CD4-positive, alpha-beta T cell (primary cell): ENCODE measurements at regions not wholly inside any gene's neighbourhood (a gene's known extent, or its start where the extent isn't known, plus 50 kb on each side); places are given as distances from the start of the nearest gene placed in this dataset.

Experiments
- ATAC-seq: fragments of 200-7000 bp; cut with Tn5 transposase; one replicate; pipeline ENCODE4 v1.10.0; 2022; ENCODE audit warnings: mild to moderate bottlenecking; ENCODE audit not compliant: poor library complexity
- CTCF ChIA-PET: fragments of 350-600 bp; sonication (Branson Sonifier 250); formaldehyde crosslinking; loops from one replicate; lab custom pipeline; 2021; ENCODE audit warnings: antibody characterized with exemption, inconsistent platforms; lab: Charles Lee
- POLR2A ChIA-PET: fragments of 350-600 bp; sonication (Branson Sonifier 250); formaldehyde crosslinking; loops from one replicate; lab custom pipeline; 2021; ENCODE audit warnings: antibody characterized with exemption, inconsistent platforms; lab: Charles Lee
- DNase-seq, 14 experiments: peaks; one replicate each; pipeline ENCODE4 v3.0.0-alpha.2; 2013 to 2020; ENCODE audit warnings: mixed read lengths in 2 of 14
- H3K27ac ChIP-seq, 2 donors: one replicate each; pipeline versions ENCODE4 v1.5.1 to v1.7.0; 2013; ENCODE audit warnings: low read length in 2 of 2, low read depth in 1 of 2, mild to moderate bottlenecking in 1 of 2
- H3K27me3 ChIP-seq, 2 experiments: 1 replicate in 1 of 2; 2 replicates in 1 of 2; pipeline versions ENCODE4 v1.6.1 to v1.7.0; 2013; ENCODE audit warnings: low read length in 2 of 2, control low read depth in 1 of 2, mild to moderate bottlenecking in 1 of 2, moderate library complexity in 1 of 2; ENCODE audit not compliant: insufficient read depth in 2 of 2, control insufficient read depth in 1 of 2
- H3K36me3 ChIP-seq: one replicate; pipeline ENCODE4 v1.6.1; 2013; ENCODE audit warnings: low read length, control low read depth; ENCODE audit not compliant: insufficient read depth
- H3K4me1 ChIP-seq: one replicate; pipeline ENCODE4 v1.6.1; 2013; ENCODE audit warnings: low read length, control low read depth; ENCODE audit not compliant: insufficient read depth
- H3K4me3 ChIP-seq: one replicate; pipeline ENCODE4 v1.5.1; 2013; ENCODE audit warnings: mild to moderate bottlenecking, low read length, moderate library complexity
- H3K9me3 ChIP-seq, 2 experiments: 1 replicate in 1 of 2; 2 replicates in 1 of 2; pipeline versions ENCODE4 v1.6.1 to v1.7.0; 2013; ENCODE audit warnings: low read length in 2 of 2, mild to moderate bottlenecking in 2 of 2, control low read depth in 1 of 2, moderate library complexity in 1 of 2; ENCODE audit not compliant: control insufficient read depth in 1 of 2, insufficient read depth in 1 of 2
- H3K27ac Mint-ChIP-seq: one replicate; pipeline ENCODE4 v1.8.0; 2020; ENCODE audit warnings: mixed read lengths
- H3K27me3 Mint-ChIP-seq: one replicate; pipeline ENCODE4 v1.8.0; 2021; ENCODE audit warnings: mixed read lengths
- H3K36me3 Mint-ChIP-seq: one replicate; pipeline ENCODE4 v1.8.0; 2021; ENCODE audit warnings: low read depth, mixed read lengths
- H3K4me1 Mint-ChIP-seq: one replicate; pipeline ENCODE4 v1.8.0; 2021; ENCODE audit warnings: low read depth, mixed read lengths
- H3K4me3 Mint-ChIP-seq: one replicate; pipeline ENCODE4 v1.8.0; 2020; ENCODE audit warnings: mild to moderate bottlenecking, mixed read lengths
- H3K9me3 Mint-ChIP-seq: one replicate; pipeline ENCODE4 v1.8.0; 2020; ENCODE audit warnings: mixed read lengths
- intact Hi-C, 2 experiments: fragments of 100-400 bp; cut with DNase I in 1 of 2; cut with micrococcal nuclease in 1 of 2; formaldehyde crosslinking; loops; one replicate each; pipeline versions ENCODE4 v1.15.1 to v1.9.0; 2023 to 2025; cut with DNase I, micrococcal nuclease
- TF ChIP-seq, protein P1 (sequence below): fragments of 200-600 bp; IDR thresholded peaks from one replicate; pipeline ENCODE4 v1.8.0; 2022; ENCODE audit warnings: antibody characterized with exemption, mild to moderate bottlenecking

DNA sequence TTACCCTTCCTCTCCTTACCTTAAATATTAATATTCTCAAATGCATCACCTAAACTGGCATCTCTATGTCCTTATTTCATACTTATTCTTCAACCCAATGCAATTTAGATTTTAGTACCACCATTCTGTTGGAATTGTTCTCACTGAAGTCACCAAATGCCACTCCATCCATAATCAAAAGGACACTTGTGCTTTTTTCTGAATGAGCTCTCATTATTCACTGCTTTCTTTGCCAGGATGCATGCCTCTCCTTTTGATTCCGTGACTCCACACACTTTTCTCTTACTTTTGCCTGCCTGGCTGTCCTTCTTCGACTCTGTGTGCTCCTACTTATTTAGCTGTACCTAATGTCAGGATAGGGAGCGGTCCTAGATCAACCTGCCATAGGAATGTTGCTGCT, 633.1 kb upstream of the BOD1L1 start:
- Histone ChIP-seq H3K4me3 (no peak overlapping the region), H3K9me3 (no peaks in the 10 kb centered on the region), H3K27me3 (no peaks in the 10 kb centered on the region), H3K27ac (no peak overlapping the region), H3K36me3 (no peaks in the 10 kb centered on the region), H3K4me1 (no peaks in the 10 kb centered on the region)
- no peak for DNase-seq
- CTCF ChIA-PET = no interaction called here
- Mint-ChIP-seq H3K27ac (no peak overlapping the region), H3K9me3 (no peaks in the 10 kb centered on the region), H3K36me3 (no peaks in the 10 kb centered on the region), H3K27me3 (no peaks in the 10 kb centered on the region), H3K4me1 (no peaks in the 10 kb centered on the region), H3K4me3 (no peak overlapping the region)
- ATAC-seq = no peak
- TF ChIP-seq, protein P1, sequence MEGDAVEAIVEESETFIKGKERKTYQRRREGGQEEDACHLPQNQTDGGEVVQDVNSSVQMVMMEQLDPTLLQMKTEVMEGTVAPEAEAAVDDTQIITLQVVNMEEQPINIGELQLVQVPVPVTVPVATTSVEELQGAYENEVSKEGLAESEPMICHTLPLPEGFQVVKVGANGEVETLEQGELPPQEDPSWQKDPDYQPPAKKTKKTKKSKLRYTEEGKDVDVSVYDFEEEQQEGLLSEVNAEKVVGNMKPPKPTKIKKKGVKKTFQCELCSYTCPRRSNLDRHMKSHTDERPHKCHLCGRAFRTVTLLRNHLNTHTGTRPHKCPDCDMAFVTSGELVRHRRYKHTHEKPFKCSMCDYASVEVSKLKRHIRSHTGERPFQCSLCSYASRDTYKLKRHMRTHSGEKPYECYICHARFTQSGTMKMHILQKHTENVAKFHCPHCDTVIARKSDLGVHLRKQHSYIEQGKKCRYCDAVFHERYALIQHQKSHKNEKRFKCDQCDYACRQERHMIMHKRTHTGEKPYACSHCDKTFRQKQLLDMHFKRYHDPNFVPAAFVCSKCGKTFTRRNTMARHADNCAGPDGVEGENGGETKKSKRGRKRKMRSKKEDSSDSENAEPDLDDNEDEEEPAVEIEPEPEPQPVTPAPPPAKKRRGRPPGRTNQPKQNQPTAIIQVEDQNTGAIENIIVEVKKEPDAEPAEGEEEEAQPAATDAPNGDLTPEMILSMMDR = no peak
- intact Hi-C loops = no loop called here
- POLR2A ChIA-PET = no interaction called here

DNA sequence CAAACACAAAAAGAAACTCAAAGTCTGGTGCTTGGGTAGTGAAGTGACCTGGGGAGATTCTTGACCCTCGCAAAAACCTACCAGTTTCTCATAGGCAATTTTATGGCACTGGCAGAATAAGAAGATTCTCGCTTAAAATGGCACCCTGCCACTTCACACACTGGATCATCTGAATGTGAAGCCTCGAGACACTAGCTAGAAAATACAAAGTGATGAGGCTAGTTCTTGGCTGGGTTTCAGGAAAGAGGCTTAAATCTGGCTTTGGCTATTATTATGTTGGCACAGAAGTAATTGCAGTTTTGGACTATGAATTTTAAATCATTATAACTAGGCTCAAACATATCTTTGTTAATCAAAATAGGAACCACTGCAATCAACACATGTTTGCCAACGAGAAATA, 634.7 kb upstream of the BOD1L1 start:
- Mint-ChIP-seq H3K36me3 (no peaks in the 10 kb centered on the region), H3K4me3 (no peak overlapping the region), H3K4me1 (no peaks in the 10 kb centered on the region), H3K27ac (no peak overlapping the region), H3K9me3 (no peaks in the 10 kb centered on the region), H3K27me3 (no peaks in the 10 kb centered on the region)
- H3K27ac ChIP-seq = no peak overlapping the region
- ChIA-PET CTCF (no interaction called here), POLR2A (no interaction called here)
- ATAC-seq = no peak
- TF ChIP-seq, protein P1 = no peak
- H3K36me3 ChIP-seq = no peaks in the 10 kb centered on the region
- no peak overlapping the region for H3K4me3 ChIP-seq
- no peak for DNase-seq
- H3K4me1 ChIP-seq = no peaks in the 10 kb centered on the region
- no peaks in the 10 kb centered on the region for H3K27me3 ChIP-seq
- intact Hi-C loops = no loop called here
- no peaks in the 10 kb centered on the region for H3K9me3 ChIP-seq

DNA sequence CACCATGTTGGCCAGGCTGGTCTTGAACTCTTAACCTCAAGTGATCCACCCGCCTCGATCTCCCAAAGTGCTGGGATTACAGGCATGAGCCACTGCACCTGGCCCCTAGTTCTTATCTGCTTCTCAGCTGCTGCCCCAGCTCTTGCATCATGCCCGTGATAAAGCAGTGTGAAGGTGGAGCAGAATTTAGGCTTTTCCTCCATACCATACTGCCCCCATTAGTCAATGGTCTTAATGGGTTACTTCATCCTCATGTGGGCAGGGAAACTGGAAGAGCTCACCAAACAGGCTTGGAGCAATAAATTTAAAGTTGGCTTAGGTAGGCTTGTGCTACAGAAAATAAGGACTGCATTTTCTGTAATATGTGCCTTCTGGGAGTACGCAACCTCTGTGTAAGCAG, 636.9 kb upstream of the BOD1L1 start:
- no peaks in the 10 kb centered on the region for H3K4me1 ChIP-seq
- H3K9me3 ChIP-seq = no peaks in the 10 kb centered on the region
- H3K27ac Mint-ChIP-seq = no peak overlapping the region
- H3K9me3 Mint-ChIP-seq = no peaks in the 10 kb centered on the region
- no peaks in the 10 kb centered on the region for H3K27me3 ChIP-seq
- H3K27ac ChIP-seq = no peak overlapping the region
- H3K27me3 Mint-ChIP-seq = no peaks in the 10 kb centered on the region
- H3K4me1 Mint-ChIP-seq = no peaks in the 10 kb centered on the region
- TF ChIP-seq, protein P1 = no peak
- CTCF ChIA-PET = no interaction called here
- no peak for ATAC-seq
- H3K4me3 ChIP-seq = no peak overlapping the region
- DNase-seq = no peak
- intact Hi-C loops = no loop called here
- H3K4me3 Mint-ChIP-seq = no peak overlapping the region
- no peaks in the 10 kb centered on the region for H3K36me3 ChIP-seq
- no peaks in the 10 kb centered on the region for H3K36me3 Mint-ChIP-seq
- POLR2A ChIA-PET = no interaction called here
